ENCODE measurements at regions not wholly inside any gene's neighbourhood (a gene's known extent, or its start where the extent isn't known, plus 50 kb on each side); places are given as distances from the start of the nearest gene placed in this dataset.

DNA sequence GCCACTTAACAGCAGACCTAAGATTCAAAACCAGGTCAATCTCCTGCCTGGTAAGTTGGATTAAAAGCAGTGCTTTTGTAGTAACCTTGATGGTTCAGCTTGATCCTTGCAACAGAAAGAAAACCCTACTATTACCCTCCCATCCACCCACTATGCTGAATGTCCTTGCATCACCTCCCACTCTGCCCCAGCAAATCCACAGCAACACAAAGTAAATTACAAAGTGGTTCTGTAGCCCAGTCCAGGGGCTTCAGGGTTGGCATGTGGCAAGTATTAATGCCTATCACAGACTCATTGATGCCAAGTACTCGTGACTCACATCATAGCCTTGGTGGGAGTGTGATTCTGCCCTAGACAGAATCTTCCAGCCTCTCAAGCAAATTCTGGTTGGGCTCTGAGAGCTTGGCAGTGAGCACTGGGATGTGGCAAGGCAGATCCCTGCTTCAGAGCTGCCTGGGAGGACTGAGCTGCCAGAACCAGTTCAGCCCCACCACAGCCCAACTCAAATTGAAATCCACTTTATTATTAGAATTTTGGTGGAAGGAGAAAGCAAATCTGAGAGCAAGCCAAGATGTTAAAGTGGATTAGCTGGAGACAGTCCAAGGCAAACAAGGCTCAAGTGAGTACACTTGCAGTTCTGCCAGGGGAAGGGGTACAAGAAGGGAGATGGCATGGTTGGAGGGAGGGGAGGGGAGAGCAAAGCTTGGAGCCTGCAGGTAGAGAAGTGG, 225.8 kb upstream of the UMPS start:
- WGBS, 2 experiments, result 93 to 96% methylated on average over 1 of the region's 1 CpG
- no peaks in the 10 kb centered on the region for H3K4me1 ChIP-seq (ENCODE audit: control insufficient read depth, insufficient read depth, low read length)
- no peaks in the 10 kb centered on the region for H3K36me3 ChIP-seq (ENCODE audit: control insufficient read depth, insufficient read depth, low read length)
- no peaks in the 10 kb centered on the region for H3K9me3 ChIP-seq (ENCODE audit: control insufficient read depth, low read length)
- H3K27ac ChIP-seq (ENCODE audit: insufficient read depth, low read depth, low read length, poor library complexity, severe bottlenecking), result no peak overlapping the region
- no peaks in the 10 kb centered on the region for H3K27me3 ChIP-seq (ENCODE audit: control insufficient read depth, insufficient read depth, low read length, poor library complexity, severe bottlenecking)
- H3K4me3 ChIP-seq (ENCODE audit: insufficient read depth, low read depth, low read length), result no peak overlapping the region

DNA sequence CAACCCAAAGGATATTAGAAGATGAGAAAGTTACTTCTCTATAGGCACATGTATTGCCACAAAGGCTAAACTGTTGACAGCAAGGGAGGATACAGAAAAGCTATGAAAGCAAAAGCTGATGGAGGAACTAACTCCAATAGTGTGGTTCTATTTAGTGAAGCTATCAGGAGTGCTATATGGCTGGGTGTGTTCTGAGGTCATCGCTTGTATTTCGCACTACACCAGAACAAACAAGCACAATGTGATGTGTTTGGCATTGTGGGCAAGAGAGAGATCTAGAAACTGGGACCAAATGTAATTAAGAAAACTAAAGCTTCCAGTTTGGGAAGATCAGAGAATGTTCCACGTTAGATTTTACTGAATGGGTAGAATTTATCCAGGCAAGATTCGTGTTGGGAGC, 220.4 kb upstream of the UMPS start:
- WGBS, 2 experiments, result 94 to 95% methylated on average over 4 of the region's 4 CpGs
- Histone ChIP-seq H3K4me3 (ENCODE audit: insufficient read depth, low read depth, low read length) (no peak overlapping the region), H3K27me3 (ENCODE audit: control insufficient read depth, insufficient read depth, low read length, poor library complexity, severe bottlenecking) (no peaks in the 10 kb centered on the region), H3K36me3 (ENCODE audit: control insufficient read depth, insufficient read depth, low read length) (no peaks in the 10 kb centered on the region), H3K27ac (ENCODE audit: insufficient read depth, low read depth, low read length, poor library complexity, severe bottlenecking) (no peak overlapping the region), H3K4me1 (ENCODE audit: control insufficient read depth, insufficient read depth, low read length) (no peaks in the 10 kb centered on the region), H3K9me3 (ENCODE audit: control insufficient read depth, low read length) (no peaks in the 10 kb centered on the region)

- no peak overlapping the region for H3K27ac ChIP-seq (ENCODE audit: insufficient read depth, low read depth, low read length, poor library complexity, severe bottlenecking)
- 94 to 96% methylated on average over 3 of the region's 3 CpGs for WGBS, 2 experiments
- no peaks in the 10 kb centered on the region for H3K27me3 ChIP-seq (ENCODE audit: control insufficient read depth, insufficient read depth, low read length, poor library complexity, severe bottlenecking)
- H3K36me3 ChIP-seq (ENCODE audit: control insufficient read depth, insufficient read depth, low read length), result no peaks in the 10 kb centered on the region
- no peaks in the 10 kb centered on the region for H3K9me3 ChIP-seq (ENCODE audit: control insufficient read depth, low read length)
- H3K4me1 ChIP-seq (ENCODE audit: control insufficient read depth, insufficient read depth, low read length), result no peaks in the 10 kb centered on the region
- H3K4me3 ChIP-seq (ENCODE audit: insufficient read depth, low read depth, low read length), result no peak overlapping the region
These were observed 220.0 kb upstream of the UMPS start for GRCh38 chr3:124510290-124510689.

DNA sequence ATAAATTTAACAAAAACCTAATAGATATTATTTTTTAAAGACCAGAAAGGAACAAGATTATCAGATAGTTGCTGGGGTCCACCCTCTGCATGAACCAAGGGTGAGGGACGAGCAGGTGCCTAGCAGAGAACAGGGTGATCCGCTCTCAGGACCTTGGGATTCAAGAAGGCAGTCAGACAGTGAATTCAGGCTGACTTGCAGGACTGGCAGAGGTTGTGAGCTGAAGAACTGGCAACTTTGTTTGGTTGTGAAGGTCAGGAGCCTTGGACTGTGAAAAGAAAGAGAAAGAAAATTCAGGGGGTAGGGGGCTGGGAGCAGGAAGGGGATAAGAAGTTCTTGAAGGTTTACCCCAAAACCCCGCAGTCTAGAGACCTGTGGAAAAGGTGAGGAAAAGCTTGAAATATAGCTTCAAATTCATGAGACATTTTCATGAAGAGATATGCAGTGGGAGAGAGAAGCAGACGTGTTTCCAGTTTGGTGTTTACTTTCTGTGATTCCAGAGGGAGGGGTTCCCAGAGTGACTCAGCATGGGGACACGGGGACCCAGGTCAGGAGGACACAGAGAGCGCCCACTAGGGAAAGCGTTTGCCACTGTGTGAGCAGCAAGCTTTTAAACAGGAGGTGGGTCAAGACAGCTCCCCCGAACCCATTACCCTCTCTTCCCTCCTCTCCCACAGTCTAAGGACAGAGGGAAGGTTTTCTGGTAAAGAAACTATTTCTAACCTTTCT, 217.2 kb upstream of the UMPS start:
- 69 to 73% methylated on average over 8 of the region's 8 CpGs for WGBS, 2 experiments
- Histone ChIP-seq H3K27ac (ENCODE audit: insufficient read depth, low read depth, low read length, poor library complexity, severe bottlenecking) (no peak overlapping the region), H3K27me3 (ENCODE audit: control insufficient read depth, insufficient read depth, low read length, poor library complexity, severe bottlenecking) (no peaks in the 10 kb centered on the region), H3K4me3 (ENCODE audit: insufficient read depth, low read depth, low read length) (no peak overlapping the region), H3K4me1 (ENCODE audit: control insufficient read depth, insufficient read depth, low read length) (no peaks in the 10 kb centered on the region), H3K9me3 (ENCODE audit: control insufficient read depth, low read length) (no peaks in the 10 kb centered on the region), H3K36me3 (ENCODE audit: control insufficient read depth, insufficient read depth, low read length) (no peaks in the 10 kb centered on the region)

- H3K27ac ChIP-seq (ENCODE audit: insufficient read depth, low read depth, low read length, poor library complexity, severe bottlenecking), result no peak overlapping the region
- no peaks in the 10 kb centered on the region for H3K9me3 ChIP-seq (ENCODE audit: control insufficient read depth, low read length)
- no peaks in the 10 kb centered on the region for H3K27me3 ChIP-seq (ENCODE audit: control insufficient read depth, insufficient read depth, low read length, poor library complexity, severe bottlenecking)
- no peaks in the 10 kb centered on the region for H3K4me1 ChIP-seq (ENCODE audit: control insufficient read depth, insufficient read depth, low read length)
- no peaks in the 10 kb centered on the region for H3K36me3 ChIP-seq (ENCODE audit: control insufficient read depth, insufficient read depth, low read length)
- WGBS, 2 experiments, result 61 to 67% methylated on average over 4 of the region's 4 CpGs
- H3K4me3 ChIP-seq (ENCODE audit: insufficient read depth, low read depth, low read length), result no peak overlapping the region
These were observed 216.6 kb upstream of the UMPS start for GRCh38 chr3:124513610-124513997.

GRCh38 chr3:124514683-124515082, 215.6 kb upstream of the UMPS start:
- Histone ChIP-seq H3K4me1 (ENCODE audit: control insufficient read depth, insufficient read depth, low read length) (no peaks in the 10 kb centered on the region), H3K4me3 (ENCODE audit: insufficient read depth, low read depth, low read length) (no peak overlapping the region), H3K27me3 (ENCODE audit: control insufficient read depth, insufficient read depth, low read length, poor library complexity, severe bottlenecking) (no peaks in the 10 kb centered on the region), H3K36me3 (ENCODE audit: control insufficient read depth, insufficient read depth, low read length) (no peaks in the 10 kb centered on the region), H3K9me3 (ENCODE audit: control insufficient read depth, low read length) (no peaks in the 10 kb centered on the region), H3K27ac (ENCODE audit: insufficient read depth, low read depth, low read length, poor library complexity, severe bottlenecking) (no peak overlapping the region)
- WGBS, 2 experiments, result 89 to 92% methylated on average over 2 of the region's 2 CpGs

GRCh38 chr3:124516333-124516732, 213.9 kb upstream of the UMPS start:
- WGBS, 2 experiments, result 100% methylated on average over 1 of the region's 1 CpG; no CpG with 5 or more reads in 1 of the 2 experiments
- H3K36me3 ChIP-seq (ENCODE audit: control insufficient read depth, insufficient read depth, low read length), result no peaks in the 10 kb centered on the region
- no peaks in the 10 kb centered on the region for H3K9me3 ChIP-seq (ENCODE audit: control insufficient read depth, low read length)
- H3K4me1 ChIP-seq (ENCODE audit: control insufficient read depth, insufficient read depth, low read length), result no peaks in the 10 kb centered on the region
- no peak overlapping the region for H3K4me3 ChIP-seq (ENCODE audit: insufficient read depth, low read depth, low read length)
- H3K27ac ChIP-seq (ENCODE audit: insufficient read depth, low read depth, low read length, poor library complexity, severe bottlenecking), result no peak overlapping the region
- H3K27me3 ChIP-seq (ENCODE audit: control insufficient read depth, insufficient read depth, low read length, poor library complexity, severe bottlenecking), result no peaks in the 10 kb centered on the region

DNA sequence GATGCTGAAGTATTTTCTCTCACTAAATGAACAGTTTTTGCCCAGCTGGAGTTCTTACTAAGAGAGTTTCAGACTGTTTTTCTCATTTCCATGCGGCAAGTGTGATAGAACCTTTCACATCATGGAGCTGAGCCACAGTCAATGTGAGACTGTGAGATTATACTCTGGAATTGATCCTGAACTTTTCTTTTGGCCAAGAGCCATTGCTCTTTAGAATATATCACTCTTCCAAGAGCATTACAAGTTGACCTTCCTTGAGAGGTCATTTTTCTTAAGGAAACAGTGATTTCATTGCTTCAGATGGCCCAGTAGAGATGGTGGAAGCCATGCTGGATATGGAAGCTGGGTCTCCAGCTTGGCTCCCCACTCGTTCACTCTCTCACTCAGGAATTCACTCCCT, 212.9 kb upstream of the UMPS start:
- Histone ChIP-seq H3K36me3 (ENCODE audit: control insufficient read depth, insufficient read depth, low read length) (no peaks in the 10 kb centered on the region), H3K9me3 (ENCODE audit: control insufficient read depth, low read length) (no peaks in the 10 kb centered on the region), H3K4me3 (ENCODE audit: insufficient read depth, low read depth, low read length) (no peak overlapping the region), H3K27ac (ENCODE audit: insufficient read depth, low read depth, low read length, poor library complexity, severe bottlenecking) (no peak overlapping the region), H3K27me3 (ENCODE audit: control insufficient read depth, insufficient read depth, low read length, poor library complexity, severe bottlenecking) (no peaks in the 10 kb centered on the region), H3K4me1 (ENCODE audit: control insufficient read depth, insufficient read depth, low read length) (no peaks in the 10 kb centered on the region)
- WGBS, 2 experiments, result 91 to 94% methylated on average over 2 of the region's 2 CpGs

GRCh38 chr3:124518350-124518749, 211.9 kb upstream of the UMPS start:
- WGBS, 2 experiments, result 95 to 96% methylated on average over 11 of the region's 11 CpGs

GRCh38 chr3:124519591-124520194, 210.6 kb upstream of the UMPS start:
- 93 to 96% methylated on average over 7 of the region's 7 CpGs for WGBS, 2 experiments
- no peaks in the 10 kb centered on the region for H3K27me3 ChIP-seq (ENCODE audit: control insufficient read depth, insufficient read depth, low read length, poor library complexity, severe bottlenecking)
- H3K36me3 ChIP-seq (ENCODE audit: control insufficient read depth, insufficient read depth, low read length), result no peaks in the 10 kb centered on the region
- H3K27ac ChIP-seq (ENCODE audit: insufficient read depth, low read depth, low read length, poor library complexity, severe bottlenecking), result no peak overlapping the region
- H3K4me1 ChIP-seq (ENCODE audit: control insufficient read depth, insufficient read depth, low read length), result no peaks in the 10 kb centered on the region
- H3K9me3 ChIP-seq (ENCODE audit: control insufficient read depth, low read length), result no peaks in the 10 kb centered on the region
- no peak overlapping the region for H3K4me3 ChIP-seq (ENCODE audit: insufficient read depth, low read depth, low read length)

More at GRCh38 chr3:124518350-124518749, 211.9 kb upstream of the UMPS start:
- no peak overlapping the region for H3K27ac ChIP-seq (ENCODE audit: insufficient read depth, low read depth, low read length, poor library complexity, severe bottlenecking)
- no peaks in the 10 kb centered on the region for H3K9me3 ChIP-seq (ENCODE audit: control insufficient read depth, low read length)
- no peaks in the 10 kb centered on the region for H3K27me3 ChIP-seq (ENCODE audit: control insufficient read depth, insufficient read depth, low read length, poor library complexity, severe bottlenecking)
- H3K36me3 ChIP-seq (ENCODE audit: control insufficient read depth, insufficient read depth, low read length), result no peaks in the 10 kb centered on the region
- no peaks in the 10 kb centered on the region for H3K4me1 ChIP-seq (ENCODE audit: control insufficient read depth, insufficient read depth, low read length)
- no peak overlapping the region for H3K4me3 ChIP-seq (ENCODE audit: insufficient read depth, low read depth, low read length)
